GM12878 (cell line): ENCODE measurements at regions not wholly inside any gene's neighbourhood (a gene's known extent, or its start where the extent isn't known, plus 50 kb on each side); places are given as distances from the start of the nearest gene placed in this dataset.

Experiments
- BACH1 ChIP-seq: fragments of 450-650 bp; IDR thresholded peaks from 2 replicates; pipeline ENCODE4 v1.6.1; 2017; ENCODE audit warnings: mild to moderate bottlenecking, borderline replicate concordance
- CBX3 ChIP-seq: fragments of 200-600 bp; sonication (generic); IDR thresholded peaks from 2 replicates; pipeline ENCODE4 v1.6.1; 2016; ENCODE audit warnings: low read depth, borderline replicate concordance
- CHD1 ChIP-seq: IDR thresholded peaks from 2 replicates; pipeline ENCODE4 v1.6.1; 2012; ENCODE audit warnings: low read depth, low read length, improper control_type of control experiment
- CHD4 ChIP-seq: fragments of 200-600 bp; sonication (generic); IDR thresholded peaks from 2 replicates; pipeline ENCODE4 v1.6.1; 2016; ENCODE audit warnings: mild to moderate bottlenecking
- LARP7 ChIP-seq: fragments of 450-650 bp; IDR thresholded peaks from 2 replicates; pipeline ENCODE4 v1.6.1; 2017; ENCODE audit warnings: mild to moderate bottlenecking
- POLR2AphosphoS2 ChIP-seq: IDR thresholded peaks from 2 replicates; pipeline ENCODE4 v1.6.1; 2011; ENCODE audit warnings: low read depth, mild to moderate bottlenecking, low read length, improper control_type of control experiment, moderate library complexity

- TF ChIP-seq CHD4 (no peak), BACH1 (no peak), LARP7 (no peak), POLR2AphosphoS2 (no peak), CHD1 (no peak), CBX3 (no peak)
Observed at GRCh38 chr3:141814375-141814774, 51.2 kb downstream of the GRK7 start.
